HL-60 (cell line): ENCODE measurements at regions not wholly inside any gene's neighbourhood (a gene's known extent, or its start where the extent isn't known, plus 50 kb on each side); places are given as distances from the start of the nearest gene placed in this dataset.

Experiments used
- CTCF ChIP-seq: IDR thresholded peaks from one replicate; pipeline ENCODE4 v1.5.1; 2011; ENCODE audit warnings: low read length, control low read depth, inconsistent platforms; ENCODE audit not compliant: insufficient read depth
- GABPA ChIP-seq: IDR thresholded peaks from 2 replicates; pipeline ENCODE4 v1.6.1; 2012; ENCODE audit warnings: low read depth
- POLR2AphosphoS5 ChIP-seq: IDR thresholded peaks from 2 replicates; pipeline ENCODE4 v1.6.1; 2012; ENCODE audit warnings: low read depth

DNA sequence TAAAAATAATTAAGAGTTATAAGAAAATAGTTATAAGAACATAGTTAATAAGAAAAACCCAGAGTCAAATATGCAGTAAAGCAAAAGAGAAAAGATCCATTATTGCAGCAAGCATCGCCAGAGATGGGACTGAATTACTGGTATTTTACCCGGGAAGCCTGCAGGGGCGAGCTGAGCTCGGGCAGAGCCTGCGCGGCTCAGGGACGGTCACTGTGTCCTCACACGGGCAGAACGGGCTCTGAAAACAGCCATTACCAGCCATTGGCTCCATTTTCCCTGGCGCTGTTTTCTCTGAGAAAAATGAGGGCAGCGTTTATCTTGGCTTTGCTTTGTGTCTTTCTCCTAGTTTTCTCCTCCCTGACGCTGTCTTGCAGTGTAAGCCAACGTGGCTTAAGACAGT is 95.3 kb upstream of the ALKAL2 start:
- TF ChIP-seq CTCF, result no peak
- TF ChIP-seq POLR2AphosphoS5, result no peak
- no peak for TF ChIP-seq GABPA
